ENCODE measurements at regions not wholly inside any gene's neighbourhood (a gene's known extent, or its start where the extent isn't known, plus 50 kb on each side); places are given as distances from the start of the nearest gene placed in this dataset.

- no peak for TF ChIP-seq CTCF (IDR thresholded peaks at IDR 0.05)
- Mint-ChIP-seq H3K9me3 (no peaks in the 10 kb centered on the region), H3K4me3 (no peak overlapping the region), H3K27me3 (ENCODE audit: insufficient read depth) (peaks cover 23% of the 10 kb centered on the region), H3K27ac (no peak overlapping the region), H3K36me3 (ENCODE audit: low read depth) (no peaks in the 10 kb centered on the region), H3K4me1 (ENCODE audit: low read depth) (no peaks in the 10 kb centered on the region)
- DNase-seq = no peak
These were observed 163.0 kb upstream of the KCNG1 start for GRCh38 chr20:51185861-51186260.

- Mint-ChIP-seq H3K9me3 (no peaks in the 10 kb centered on the region), H3K4me3 (no peak overlapping the region), H3K27ac (no peak overlapping the region), H3K4me1 (ENCODE audit: low read depth) (no peaks in the 10 kb centered on the region), H3K36me3 (ENCODE audit: low read depth) (no peaks in the 10 kb centered on the region), H3K27me3 (ENCODE audit: insufficient read depth) (peaks cover 28% of the 10 kb centered on the region)
- no peak for TF ChIP-seq CTCF (IDR thresholded peaks at IDR 0.05)
- DNase-seq = no peak
These were observed 162.4 kb upstream of the KCNG1 start for GRCh38 chr20:51185277-51185676.

- no peak for DNase-seq
- peaks cover 27% of the 10 kb centered on the region for H3K27me3 Mint-ChIP-seq (ENCODE audit: insufficient read depth)
- H3K4me1 Mint-ChIP-seq (ENCODE audit: low read depth) = no peaks in the 10 kb centered on the region
- TF ChIP-seq CTCF (IDR thresholded peaks at IDR 0.05) = no peak
- H3K36me3 Mint-ChIP-seq (ENCODE audit: low read depth) = no peaks in the 10 kb centered on the region
- no peak overlapping the region for H3K27ac Mint-ChIP-seq
- H3K4me3 Mint-ChIP-seq = no peak overlapping the region
- H3K9me3 Mint-ChIP-seq = no peaks in the 10 kb centered on the region
These were observed 161.4 kb upstream of the KCNG1 start for GRCh38 chr20:51184289-51184688.

GRCh38 chr20:51183451-51183850 lies 160.5 kb upstream of the KCNG1 start:
- H3K4me3 Mint-ChIP-seq = no peak overlapping the region

GRCh38 chr20:51182571-51182970 lies 159.7 kb upstream of the KCNG1 start:
- no peak overlapping the region for H3K4me3 Mint-ChIP-seq

More at GRCh38 chr20:51183451-51183850, 160.5 kb upstream of the KCNG1 start:
- DNase-seq = no peak
- no peaks in the 10 kb centered on the region for H3K4me1 Mint-ChIP-seq (ENCODE audit: low read depth)
- H3K27me3 Mint-ChIP-seq (ENCODE audit: insufficient read depth) = peaks cover 31% of the 10 kb centered on the region
- H3K27ac Mint-ChIP-seq = no peak overlapping the region
- H3K36me3 Mint-ChIP-seq (ENCODE audit: low read depth) = no peaks in the 10 kb centered on the region
- H3K9me3 Mint-ChIP-seq = no peaks in the 10 kb centered on the region
- TF ChIP-seq CTCF (IDR thresholded peaks at IDR 0.05) = no peak

More at GRCh38 chr20:51182571-51182970, 159.7 kb upstream of the KCNG1 start:
- Mint-ChIP-seq H3K36me3 (ENCODE audit: low read depth) (no peaks in the 10 kb centered on the region), H3K27me3 (ENCODE audit: insufficient read depth) (peaks cover 27% of the 10 kb centered on the region), H3K27ac (no peak overlapping the region), H3K9me3 (no peaks in the 10 kb centered on the region), H3K4me1 (ENCODE audit: low read depth) (no peaks in the 10 kb centered on the region)
- TF ChIP-seq CTCF (IDR thresholded peaks at IDR 0.05) = no peak
- DNase-seq = no peak
